Left lung (tissue), 4 donors: ENCODE measurements at regions not wholly inside any gene's neighbourhood (a gene's known extent, or its start where the extent isn't known, plus 50 kb on each side); places are given as distances from the start of the nearest gene placed in this dataset.

Source experiments
- ATAC-seq: fragments of 200-7000 bp; cut with Tn5 transposase; one replicate; pipeline ENCODE4 v1.9.1; 2020; ENCODE audit warnings: moderate library complexity
- DNase-seq, 4 donors: peaks; one replicate each; pipeline ENCODE4 v3.0.0-alpha.2; 2013 to 2020
- H3K27ac ChIP-seq, 2 donors: fragments of 200-600 bp; sonication (generic) in 1 of 2; one replicate each; pipeline versions ENCODE4 v1.5.0 to v1.8.0; 2020 to 2021
- H3K27me3 ChIP-seq, 2 donors: fragments of 200-600 bp; sonication (generic) in 1 of 2; one replicate each; pipeline versions ENCODE4 v1.5.0 to v1.8.0; 2020 to 2021
- H3K36me3 ChIP-seq, 2 donors: fragments of 200-600 bp; sonication (generic) in 1 of 2; one replicate each; pipeline versions ENCODE4 v1.5.0 to v1.8.0; 2020 to 2021
- H3K4me1 ChIP-seq, 2 donors: fragments of 200-600 bp; one replicate each; pipeline ENCODE4 v1.8.0; 2021
- H3K4me3 ChIP-seq, 2 donors: fragments of 200-600 bp; sonication (generic) in 1 of 2; one replicate each; pipeline versions ENCODE4 v1.5.0 to v1.8.0; 2020 to 2021; ENCODE audit warnings: mild to moderate bottlenecking in 1 of 2
- H3K9me3 ChIP-seq, 2 donors: fragments of 200-600 bp; sonication (generic) in 1 of 2; one replicate each; pipeline versions ENCODE4 v1.5.0 to v1.8.0; 2020 to 2021
- CTCF ChIP-seq, 2 donors: fragments of 200-600 bp; sonication (generic) in 1 of 2; IDR thresholded peaks; one replicate each; pipeline versions ENCODE4 v1.5.0 to v1.8.0; 2021; ENCODE audit warnings: antibody characterized with exemption in 2 of 2
- intact Hi-C, 2 donors: fragments of 100-400 bp; cut with DNase I; formaldehyde crosslinking; loops; one replicate each; pipeline versions ENCODE4 v1.11.2 to v1.14.2; 2022
- donor health status: DM: no; HTN: yes; CAD: no.
- donor health status: DM: no; HTN: no; CAD: no.

DNA sequence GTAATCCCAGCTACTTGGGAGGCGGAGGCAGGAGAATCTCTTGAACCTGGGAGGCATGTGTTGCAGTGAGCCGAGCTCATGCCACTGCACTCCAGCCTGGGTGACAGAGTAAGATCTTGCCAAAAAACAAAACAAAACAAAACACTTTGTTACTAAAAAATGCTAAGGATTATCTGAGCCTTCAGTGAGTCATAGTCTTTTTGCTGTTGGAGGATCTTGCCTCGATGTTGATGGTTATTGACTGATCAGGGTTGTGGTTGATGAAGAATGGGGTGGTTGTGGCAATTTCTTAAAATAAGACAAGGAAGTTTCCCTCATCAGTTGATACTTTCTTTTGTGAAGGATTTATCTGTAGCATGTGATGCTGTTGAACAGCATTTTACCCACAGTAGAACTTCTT lies 196.8 kb upstream of the HDDC2 start:
- DNase-seq (no peak), ATAC-seq (no peak)
- Histone ChIP-seq H3K4me1 (no peaks in the 10 kb centered on the region), H3K9me3 (no peaks in the 10 kb centered on the region), H3K36me3 (no peaks in the 10 kb centered on the region), H3K27ac (no peak overlapping the region), H3K27me3 (no peaks in the 10 kb centered on the region), H3K4me3 (no peak overlapping the region)
- no peak for TF ChIP-seq CTCF (IDR thresholded peaks at IDR 0.05)
- intact Hi-C loops: no loop called here

GRCh38 chr6:125499535-125499934 lies 197.8 kb upstream of the HDDC2 start:
- H3K27me3 ChIP-seq: no peaks in the 10 kb centered on the region
- H3K36me3 ChIP-seq: no peaks in the 10 kb centered on the region
- no peak for TF ChIP-seq CTCF (IDR thresholded peaks at IDR 0.05)
- H3K4me1 ChIP-seq: no peaks in the 10 kb centered on the region
- no peak for DNase-seq
- ATAC-seq: no peak
- intact Hi-C loops: no loop called here
- no peak overlapping the region for H3K27ac ChIP-seq
- H3K4me3 ChIP-seq: no peak overlapping the region
- no peaks in the 10 kb centered on the region for H3K9me3 ChIP-seq

GRCh38 chr6:125503181-125503580 lies 201.4 kb upstream of the HDDC2 start:
- no peak for TF ChIP-seq CTCF (IDR thresholded peaks at IDR 0.05)
- no peak overlapping the region for H3K4me3 ChIP-seq
- DNase-seq (no peak), ATAC-seq (no peak)
- H3K9me3 ChIP-seq: no peaks in the 10 kb centered on the region
- intact Hi-C loops: no loop called here
- H3K27ac ChIP-seq: no peak overlapping the region
- H3K4me1 ChIP-seq: no peaks in the 10 kb centered on the region
- no peaks in the 10 kb centered on the region for H3K36me3 ChIP-seq
- H3K27me3 ChIP-seq: no peaks in the 10 kb centered on the region

DNA sequence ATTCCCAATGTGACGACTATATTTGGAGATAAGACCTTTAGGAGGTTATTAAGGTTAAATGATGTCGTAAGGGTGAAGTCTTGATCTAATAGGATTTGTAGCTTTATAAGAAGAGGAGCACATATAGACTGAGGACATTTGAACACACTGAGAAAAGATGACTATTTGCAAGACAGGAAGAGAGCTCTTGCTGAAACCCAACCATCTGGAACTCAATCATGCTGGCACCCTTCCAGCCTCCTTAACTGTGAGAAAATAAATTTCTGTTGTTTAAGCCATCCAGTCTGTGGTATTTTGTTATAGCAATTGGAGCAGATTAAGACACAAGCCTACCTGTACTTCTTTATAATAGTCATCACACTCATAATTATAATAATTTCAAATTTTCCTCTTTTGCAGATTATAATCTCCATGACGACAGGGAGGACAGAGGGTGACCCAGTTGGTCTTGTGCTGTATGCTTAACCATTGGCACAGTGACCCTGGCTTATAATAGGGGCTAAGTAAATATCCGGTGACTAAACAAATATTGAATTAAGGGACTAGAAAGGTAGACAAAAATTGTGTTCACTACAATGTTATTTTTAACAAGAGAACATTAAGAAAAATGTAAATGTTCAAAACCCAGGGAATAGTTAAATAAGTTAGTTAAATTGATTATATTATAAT lies 206.4 kb upstream of the HDDC2 start:
- no peak for TF ChIP-seq CTCF (IDR thresholded peaks at IDR 0.05)
- no peaks in the 10 kb centered on the region for H3K27me3 ChIP-seq
- no peak for ATAC-seq
- intact Hi-C loops: no loop called here
- no peak overlapping the region for H3K27ac ChIP-seq
- DNase-seq: peak in 2 of 4 donors; percentile 13 to 36
- H3K4me1 ChIP-seq: no peaks in the 10 kb centered on the region
- H3K4me3 ChIP-seq: no peak overlapping the region
- H3K9me3 ChIP-seq: no peaks in the 10 kb centered on the region
- H3K36me3 ChIP-seq: no peaks in the 10 kb centered on the region

DNA sequence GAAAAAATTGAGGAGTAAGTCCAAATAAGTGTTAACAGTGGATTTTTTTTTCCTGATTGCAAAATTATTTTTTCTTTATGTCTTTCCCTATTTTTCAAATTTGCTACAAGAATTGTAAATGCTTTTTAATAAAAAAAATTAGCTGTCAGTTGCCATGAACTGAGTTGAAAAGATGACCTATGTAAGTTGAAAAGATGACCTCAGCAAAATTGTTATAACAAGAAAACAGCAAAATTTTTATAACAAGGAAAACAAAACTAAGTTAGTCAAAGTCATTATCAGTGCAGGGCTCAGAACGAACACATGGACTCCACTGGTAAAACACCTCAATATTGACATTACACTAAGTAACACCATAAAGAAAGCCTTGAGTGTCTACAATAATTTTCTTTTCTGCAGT lies 207.0 kb upstream of the HDDC2 start:
- ATAC-seq (no peak), DNase-seq (no peak)
- H3K27ac ChIP-seq: no peak overlapping the region
- no peaks in the 10 kb centered on the region for H3K27me3 ChIP-seq
- H3K9me3 ChIP-seq: no peaks in the 10 kb centered on the region
- no peaks in the 10 kb centered on the region for H3K36me3 ChIP-seq
- no peak overlapping the region for H3K4me3 ChIP-seq
- intact Hi-C loops: no loop called here
- no peaks in the 10 kb centered on the region for H3K4me1 ChIP-seq
- no peak for TF ChIP-seq CTCF (IDR thresholded peaks at IDR 0.05)
